ENCODE measurements at regions not wholly inside any gene's neighbourhood (a gene's known extent, or its start where the extent isn't known, plus 50 kb on each side); places are given as distances from the start of the nearest gene placed in this dataset.

- TF ChIP-seq CTCF (IDR thresholded peaks at IDR 0.05), result no peak
- no peak for TF ChIP-seq EZH2 (IDR thresholded peaks at IDR 0.05)
Observed at GRCh38 chr5:136518814-136519213, 153.5 kb upstream of the TRPC7 start.

Measured in neural progenitor cell (in vitro differentiated cells).